ENCODE measurements at regions not wholly inside any gene's neighbourhood (a gene's known extent, or its start where the extent isn't known, plus 50 kb on each side); places are given as distances from the start of the nearest gene placed in this dataset.

DNA sequence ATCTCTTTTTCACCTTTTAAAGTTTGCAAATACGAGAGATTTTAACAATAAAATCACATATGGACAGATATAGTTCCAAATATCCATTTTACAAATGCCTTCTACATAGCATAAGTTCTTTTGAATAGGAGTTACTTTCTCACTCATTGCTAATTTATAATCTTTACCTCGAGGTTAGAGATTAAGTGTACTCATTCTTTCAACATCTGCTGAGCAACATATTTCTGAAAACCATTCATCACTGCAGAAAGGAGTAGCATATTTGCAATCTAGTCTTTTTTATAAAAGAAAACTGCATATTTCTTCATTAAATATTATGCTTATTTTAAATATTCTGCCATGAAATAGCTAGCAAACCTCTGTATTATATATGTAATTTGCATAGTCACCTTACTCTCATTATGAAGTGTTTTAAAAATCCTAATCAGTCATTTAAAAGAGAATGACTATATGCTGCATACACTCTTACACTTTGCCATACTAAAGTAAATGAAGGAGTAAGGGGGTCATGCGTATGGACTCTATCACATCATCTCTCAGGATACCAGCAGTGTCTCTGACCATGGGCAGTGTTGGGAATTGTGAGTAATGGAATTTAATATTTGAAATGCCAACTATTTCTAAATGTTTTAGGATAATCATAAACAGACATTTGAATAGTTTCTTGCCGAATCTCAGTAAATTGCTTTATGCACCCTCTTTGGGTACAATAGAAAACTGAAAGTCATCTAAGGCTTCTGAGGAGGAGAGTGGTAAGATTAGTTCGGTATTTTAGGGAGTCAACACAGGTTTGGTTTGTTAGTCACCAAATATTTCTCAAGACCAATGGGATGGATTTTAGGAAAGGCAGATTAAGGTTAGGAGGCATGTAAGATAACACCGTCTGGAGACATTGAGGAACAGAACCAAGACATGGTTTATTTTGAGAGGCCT lies 524.8 kb upstream of the ATP2B1 start:
- WGBS, 2 donors = 63 to 71% methylated on average over 6 of the region's 6 CpGs
- TF ChIP-seq CTCF (IDR thresholded peaks at IDR 0.05) = no peak
- TF ChIP-seq POLR2A (IDR thresholded peaks at IDR 0.05) = no peak
- DNase-seq (no peak), ATAC-seq (no peak)
- H3K27ac ChIP-seq = no peak overlapping the region
- H3K4me1 ChIP-seq = no peaks in the 10 kb centered on the region
- H3K9me3 ChIP-seq = no peaks in the 10 kb centered on the region
- H3K36me3 ChIP-seq (replicated peaks in 1 of 2; ENCODE audit: insufficient read depth in 1 of 2, low read depth in 2 of 2) = no peaks in the 10 kb centered on the region
- intact Hi-C loops (cut with DNase I) = no loop called here
- no peaks in the 10 kb centered on the region for H3K27me3 ChIP-seq
- no peak overlapping the region for H3K4me3 ChIP-seq

DNA sequence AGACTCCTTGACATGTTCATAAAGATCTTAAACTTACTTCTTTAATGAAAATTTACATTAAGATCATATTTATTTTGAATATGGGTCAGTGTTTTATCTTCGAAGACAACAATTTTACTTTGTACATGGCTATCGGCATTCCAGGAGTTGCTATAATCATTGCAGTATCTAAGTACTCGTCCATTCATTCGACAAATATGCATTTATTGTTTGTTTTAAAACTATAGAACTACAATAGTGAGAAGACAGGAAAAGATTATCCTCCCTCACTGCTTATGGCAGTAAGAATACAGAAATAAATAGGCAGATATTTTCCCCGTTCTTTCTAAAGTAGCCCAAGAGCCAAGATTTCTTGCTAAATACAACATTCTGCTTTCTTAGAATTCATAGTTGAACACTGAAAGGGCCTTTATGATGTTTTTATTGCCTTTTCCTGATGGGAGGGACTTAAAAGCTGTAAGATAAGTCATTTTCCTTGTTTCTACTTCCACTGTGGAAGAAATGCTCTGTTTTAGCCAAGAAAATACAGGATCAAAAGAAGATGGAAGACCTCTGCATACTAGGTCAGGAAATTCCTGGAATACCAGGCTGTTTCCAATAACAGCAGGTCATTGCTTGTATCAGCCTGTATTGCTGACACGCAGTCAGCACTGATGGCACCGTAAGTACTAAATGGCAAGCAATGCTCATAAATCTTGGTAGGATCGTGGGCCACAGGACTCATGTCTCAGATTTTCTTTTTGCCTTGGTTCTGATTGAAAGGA lies 521.0 kb upstream of the ATP2B1 start:
- DNase-seq = no peak
- 65 to 78% methylated on average over 8 of the region's 8 CpGs for WGBS, 2 donors
- TF ChIP-seq CTCF (IDR thresholded peaks at IDR 0.05) (no peak), POLR2A (IDR thresholded peaks at IDR 0.05) (no peak)
- H3K4me3 ChIP-seq = no peak overlapping the region
- H3K9me3 ChIP-seq = no peaks in the 10 kb centered on the region
- H3K36me3 ChIP-seq (replicated peaks in 1 of 2; ENCODE audit: insufficient read depth in 1 of 2, low read depth in 2 of 2) = no peaks in the 10 kb centered on the region
- ATAC-seq = no peak
- H3K27me3 ChIP-seq = no peaks in the 10 kb centered on the region
- H3K4me1 ChIP-seq = no peaks in the 10 kb centered on the region
- H3K27ac ChIP-seq = no peak overlapping the region
- intact Hi-C loops (cut with DNase I) = no loop called here

GRCh38 chr12:90226211-90226610 lies 517.6 kb upstream of the ATP2B1 start:
- no peak for DNase-seq
- no peak for TF ChIP-seq CTCF (IDR thresholded peaks at IDR 0.05)
- TF ChIP-seq POLR2A (IDR thresholded peaks at IDR 0.05) = no peak
- intact Hi-C loops (cut with DNase I) = no loop called here
- H3K9me3 ChIP-seq = no peaks in the 10 kb centered on the region
- ATAC-seq = no peak
- no peak overlapping the region for H3K27ac ChIP-seq
- no peaks in the 10 kb centered on the region for H3K4me1 ChIP-seq
- H3K4me3 ChIP-seq = no peak overlapping the region
- H3K36me3 ChIP-seq (replicated peaks in 1 of 2; ENCODE audit: insufficient read depth in 1 of 2, low read depth in 2 of 2) = no peaks in the 10 kb centered on the region
- H3K27me3 ChIP-seq = no peaks in the 10 kb centered on the region

DNA sequence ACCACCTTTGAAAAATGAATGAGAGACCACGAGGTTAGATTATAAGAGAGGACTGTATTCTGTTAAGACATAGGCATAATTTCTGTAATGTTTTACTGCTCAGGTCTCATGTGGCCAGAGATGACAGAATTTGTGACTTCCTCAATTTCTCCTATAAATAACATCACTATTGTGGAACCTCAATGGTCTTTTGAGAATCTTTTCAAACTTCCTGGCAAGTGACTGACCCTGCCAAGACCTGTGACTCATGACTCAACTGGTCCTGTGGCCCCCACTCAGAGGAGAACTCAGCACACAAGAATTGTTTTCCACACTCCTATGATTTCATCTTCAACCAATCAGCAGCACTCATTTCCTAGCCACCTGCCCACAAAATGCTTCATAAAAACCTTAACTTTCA lies 508.2 kb upstream of the ATP2B1 start:
- Histone ChIP-seq H3K27ac (no peak overlapping the region), H3K9me3 (no peaks in the 10 kb centered on the region), H3K36me3 (replicated peaks in 1 of 2; ENCODE audit: insufficient read depth in 1 of 2, low read depth in 2 of 2) (no peaks in the 10 kb centered on the region), H3K4me1 (no peaks in the 10 kb centered on the region), H3K4me3 (no peak overlapping the region), H3K27me3 (no peaks in the 10 kb centered on the region)
- DNase-seq = peak in 1 of 4 donors; percentile 6
- 34 to 37% methylated on average over 1 of the region's 1 CpG for WGBS, 2 donors
- intact Hi-C loops (cut with DNase I) = no loop called here
- TF ChIP-seq CTCF (IDR thresholded peaks at IDR 0.05) (no peak), POLR2A (IDR thresholded peaks at IDR 0.05) (no peak)
- ATAC-seq = no peak
